Endothelial cell of umbilical vein (primary cell): ENCODE measurements at regions not wholly inside any gene's neighbourhood (a gene's known extent, or its start where the extent isn't known, plus 50 kb on each side); places are given as distances from the start of the nearest gene placed in this dataset.

Experiments
- BruUV-seq: library from RNA; stranded (reverse); fragments of 400-500 nt; replicated peaks from 2 replicates; lab custom pipeline; 2021; lab: Mats Ljungman, UMichigan
- CTCF ChIA-PET: fragments of 300-600, 350-600 bp; sonication (Branson Sonifier 250); formaldehyde crosslinking; loops from one replicate; lab custom pipeline; 2021; ENCODE audit warnings: antibody characterized with exemption, inconsistent platforms; lab: Charles Lee
- POLR2A ChIA-PET: fragments of 300-600, 350-600 bp; sonication (Branson Sonifier 250); formaldehyde crosslinking; loops from one replicate; lab custom pipeline; 2021; ENCODE audit warnings: antibody characterized with exemption, inconsistent platforms; lab: Charles Lee
- DNase-seq: peaks from one replicate; pipeline ENCODE4 v3.0.0-alpha.2; 2011; ENCODE audit warnings: low read depth, low spot score
- FAIRE-seq: peaks from 2 replicates; lab custom pipeline; 2011; peaks lifted over from hg19 to GRCh38; lab: Jason Lieb, UNC
- H2AFZ ChIP-seq: 2 replicates; pipeline ENCODE4 v1.6.0; 2012; ENCODE audit warnings: low read depth, low read length, control low read depth, inconsistent platforms
- H3K27ac ChIP-seq: 2 replicates; pipeline ENCODE4 v1.5.1; 2011; ENCODE audit warnings: low read depth, mild to moderate bottlenecking, control low read depth, low read length, moderate library complexity; ENCODE audit not compliant: insufficient read depth
- H3K27me3 ChIP-seq, 2 experiments: 2 replicates each; pipeline versions ENCODE4 v1.6.0 to v1.6.1; 2011; ENCODE audit warnings: low read length in 2 of 2, mixed read lengths in 1 of 2; ENCODE audit not compliant: control insufficient read depth in 2 of 2, insufficient read depth in 2 of 2
- H3K36me3 ChIP-seq, 2 experiments: 2 replicates in 1 of 2; 3 replicates in 1 of 2; pipeline ENCODE4 v1.5.1; 2011; ENCODE audit warnings: low read length in 2 of 2, mild to moderate bottlenecking in 1 of 2, moderate library complexity in 1 of 2; ENCODE audit not compliant: control insufficient read depth in 2 of 2, insufficient read depth in 2 of 2; ENCODE audit errors: extremely low read depth in 1 of 2
- H3K4me1 ChIP-seq: 3 replicates; pipeline ENCODE4 v1.5.1; 2011; ENCODE audit warnings: mild to moderate bottlenecking, low read length; ENCODE audit not compliant: control insufficient read depth, insufficient read depth; ENCODE audit errors: extremely low read depth
- H3K4me2 ChIP-seq: 2 replicates; pipeline ENCODE4 v1.6.1; 2011; ENCODE audit warnings: low read length, control low read depth, mixed read lengths; ENCODE audit not compliant: insufficient read depth
- H3K4me3 ChIP-seq, 3 experiments: fragments of 200-600 bp in 1 of 3; sonication (generic), shearing (Covaris generic) in 1 of 3; replicated peaks in 1 of 3; 2 replicates each; pipeline ENCODE4 v1.5.1; 2011 to 2016; ENCODE audit warnings: control low read depth in 3 of 3, low read length in 3 of 3, mild to moderate bottlenecking in 2 of 3, inconsistent platforms in 1 of 3, low read depth in 1 of 3, moderate library complexity in 1 of 3; ENCODE audit not compliant: insufficient read depth in 1 of 3
- H3K79me2 ChIP-seq: 2 replicates; pipeline ENCODE4 v1.6.0; 2012; ENCODE audit warnings: low read length, inconsistent platforms; ENCODE audit not compliant: control insufficient read depth, insufficient read depth
- H3K9ac ChIP-seq: replicated peaks from 2 replicates; pipeline ENCODE3; 2011; ENCODE audit warnings: low read length, control low read depth; ENCODE audit not compliant: insufficient read depth; ENCODE audit errors: extremely low read depth
- H3K9me1 ChIP-seq: replicated peaks from 3 replicates; pipeline ENCODE4 v1.6.0; 2011; ENCODE audit warnings: mild to moderate bottlenecking, low read length; ENCODE audit not compliant: control insufficient read depth, insufficient read depth; ENCODE audit errors: extremely low read depth
- H3K9me3 ChIP-seq: replicated peaks from 2 replicates; pipeline ENCODE4 v1.5.1; 2012; ENCODE audit warnings: low read length, inconsistent platforms; ENCODE audit not compliant: control insufficient read depth, insufficient read depth
- H4K20me1 ChIP-seq: replicated peaks from 2 replicates; pipeline ENCODE3; 2011; ENCODE audit warnings: mild to moderate bottlenecking, low read length; ENCODE audit not compliant: control insufficient read depth, insufficient read depth; ENCODE audit errors: extremely low read depth
- CTCF ChIP-seq, 2 donors: IDR thresholded peaks; 1 replicate in 1 of 2; 2 replicates in 1 of 2; pipeline ENCODE4 v1.5.1; 2011; ENCODE audit warnings: low read length in 2 of 2, mild to moderate bottlenecking in 2 of 2, moderate library complexity in 2 of 2, control low read depth in 1 of 2, inconsistent platforms in 1 of 2, low read depth in 1 of 2; ENCODE audit not compliant: insufficient read depth in 1 of 2; ENCODE audit errors: extremely low read depth in 1 of 2
- EZH2 ChIP-seq: IDR thresholded peaks from 2 replicates; pipeline ENCODE4 v1.6.1; 2012; ENCODE audit warnings: borderline replicate concordance, low read depth, mild to moderate bottlenecking, moderate library complexity, low read length, inconsistent platforms; ENCODE audit not compliant: severe bottlenecking
- FOS ChIP-seq: IDR thresholded peaks from 2 replicates; pipeline ENCODE4 v1.6.1; 2011; ENCODE audit warnings: mild to moderate bottlenecking, low read length, moderate library complexity, borderline replicate concordance; ENCODE audit not compliant: insufficient read depth
- GATA2 ChIP-seq: IDR thresholded peaks from 2 replicates; pipeline ENCODE4 v1.7.0; 2011; ENCODE audit warnings: low read depth, mild to moderate bottlenecking, moderate library complexity, mixed read lengths, low read length; ENCODE audit not compliant: insufficient read length, insufficient read depth
- JUN ChIP-seq: IDR thresholded peaks from 2 replicates; pipeline ENCODE4 v1.6.1; 2011; ENCODE audit warnings: borderline replicate concordance, low read depth; ENCODE audit not compliant: insufficient read length, insufficient read depth
- MAX ChIP-seq: IDR thresholded peaks from 2 replicates; pipeline ENCODE4 v1.6.1; 2011; ENCODE audit not compliant: insufficient read depth, insufficient read length
- MYC ChIP-seq: IDR thresholded peaks from one replicate; pipeline ENCODE4 v1.6.1; 2011; ENCODE audit warnings: mild to moderate bottlenecking, low read depth, low read length
- POLR2A ChIP-seq: IDR thresholded peaks from 2 replicates; pipeline ENCODE4 v1.6.1; 2012; ENCODE audit warnings: low read depth, mild to moderate bottlenecking, control low read depth, low read length
- POLR2AphosphoS5 ChIP-seq: IDR thresholded peaks from 2 replicates; pipeline ENCODE4 v1.6.1; 2012; ENCODE audit warnings: low read depth, mild to moderate bottlenecking, control low read depth, low read length, moderate library complexity; ENCODE audit not compliant: insufficient read depth
- dilution Hi-C: fragments of 300-500 bp; cut with MboI; formaldehyde crosslinking; loops from one replicate; pipeline ENCODE4 v1.15.0; 2019; ENCODE audit warnings: low sequenced_read_pairs; ENCODE audit not compliant: extremely low pct_ligation_motif_present
- intact Hi-C: fragments of 100-400 bp; cut with micrococcal nuclease; formaldehyde crosslinking; loops from one replicate; pipeline ENCODE4 v1.10.0; 2022

GRCh38 chr1:218587900-218588299, 242.8 kb downstream of the TGFB2 start:
- Histone ChIP-seq H2AFZ (no peak overlapping the region), H3K79me2 (no peaks in the 10 kb centered on the region), H3K4me2 (no peak overlapping the region), H3K4me1 (peaks cover 28% of the 10 kb centered on the region), H3K27ac (no peak overlapping the region), H3K4me3 (no peak overlapping the region), H3K9ac (no peak overlapping the region), H3K9me1 (no peaks in the 10 kb centered on the region), H4K20me1 (no peaks in the 10 kb centered on the region), H3K9me3 (no peaks in the 10 kb centered on the region), H3K27me3 (no peaks in the 10 kb centered on the region), H3K36me3 (no peaks in the 10 kb centered on the region)
- ChIA-PET CTCF (interaction anchor here (1.1 to 1.7 kb wide), 2 partner anchors 67 to 479 kb away, joined by 3 to 4 read pairs; no protein-coding TSS in a partner anchor), POLR2A (no interaction called here)
- DNase-seq (no peak), FAIRE-seq (no peak)
- dilution Hi-C loops: no loop called here
- intact Hi-C loops: loop anchor here (5.0 kb wide), 1 partner anchor 226 kb away; no protein-coding TSS in a partner anchor
- TF ChIP-seq JUN: no peak
- TF ChIP-seq FOS: no peak
- TF ChIP-seq POLR2AphosphoS5: no peak
- no peak for TF ChIP-seq POLR2A
- TF ChIP-seq GATA2: no peak
- no peak for TF ChIP-seq CTCF (IDR thresholded peaks at IDR 0.05; ENCODE audit: extremely low read depth in 1 of 2, insufficient read depth in 1 of 2, low read depth in 1 of 2, low read length in 2 of 2)
- no peak for TF ChIP-seq MAX
- no peak for TF ChIP-seq MYC
- TF ChIP-seq EZH2: no peak
- BruUV-seq: no TSS peak
